GM18505 (cell line): ENCODE measurements at regions not wholly inside any gene's neighbourhood (a gene's known extent, or its start where the extent isn't known, plus 50 kb on each side); places are given as distances from the start of the nearest gene placed in this dataset.
"Not testable (repeated sequence)": the region's sequence is repeated elsewhere in the genome, so short reads cannot be mapped to it uniquely, and the experiment has no call there.

Experiments used
- ATAC-seq: cut with Tn5 transposase; IDR thresholded peaks from one replicate; pipeline ENCODE4 v1.9.1; 2021; ENCODE audit not compliant: unreplicated experiment
- POLR2A ChIP-seq: IDR thresholded peaks from 4 replicates; pipeline ENCODE4 v1.6.1; 2011; ENCODE audit warnings: borderline replicate concordance; ENCODE audit not compliant: insufficient read depth, insufficient read length; ENCODE audit errors: extremely low read depth

- no peak for ATAC-seq
- no peak for TF ChIP-seq POLR2A
These were observed 96.8 kb upstream of the MAP9 start for GRCh38 chr4:155473420-155474095.

GRCh38 chr4:155468282-155468681 lies 91.5 kb upstream of the MAP9 start:
- TF ChIP-seq POLR2A: no peak
- no peak for ATAC-seq

DNA sequence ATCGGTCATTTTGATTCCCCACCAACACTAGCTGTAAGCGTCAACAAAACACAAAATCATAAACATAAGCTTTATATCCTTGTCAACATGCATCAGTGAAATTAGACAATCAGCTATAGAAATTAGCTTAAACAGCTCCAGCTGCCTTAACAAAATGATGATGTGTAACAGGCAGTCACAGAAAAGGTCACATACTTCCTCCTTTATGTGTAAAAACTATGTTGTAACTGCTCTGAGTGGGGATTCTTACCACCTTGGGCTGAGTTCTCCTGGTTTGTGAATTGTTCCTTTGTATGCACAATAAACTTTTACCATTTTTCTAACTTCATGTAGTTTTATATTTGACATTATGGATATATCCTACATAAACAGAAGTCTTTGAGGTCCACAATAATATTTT lies 73.9 kb upstream of the MAP9 start:
- ATAC-seq: no peak

DNA sequence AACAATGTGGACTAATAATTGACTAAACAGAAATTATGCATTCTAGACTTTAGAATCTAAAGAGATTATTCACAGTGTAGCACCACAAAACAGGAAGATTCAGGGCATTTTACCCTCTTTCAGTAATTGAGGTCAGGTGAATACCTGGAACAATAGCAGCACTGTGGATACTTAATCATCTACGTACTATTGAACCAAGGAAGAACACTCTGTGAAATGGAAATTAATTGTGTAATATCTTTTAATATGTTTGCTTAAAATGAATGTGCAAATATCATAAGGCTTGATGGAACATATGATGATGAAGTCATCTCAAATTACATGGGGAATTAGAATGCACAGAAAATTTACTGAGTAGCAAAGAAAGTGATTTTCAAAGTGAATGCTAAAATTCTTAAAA lies 68.5 kb upstream of the MAP9 start:
- no peak for TF ChIP-seq POLR2A
- ATAC-seq: no peak

More for the DNA sequence above, 73.9 kb upstream of the MAP9 start:
- TF ChIP-seq POLR2A: no peak

GRCh38 chr4:155444721-155445120 lies 68.0 kb upstream of the MAP9 start:
- TF ChIP-seq POLR2A: no peak
- no peak for ATAC-seq

DNA sequence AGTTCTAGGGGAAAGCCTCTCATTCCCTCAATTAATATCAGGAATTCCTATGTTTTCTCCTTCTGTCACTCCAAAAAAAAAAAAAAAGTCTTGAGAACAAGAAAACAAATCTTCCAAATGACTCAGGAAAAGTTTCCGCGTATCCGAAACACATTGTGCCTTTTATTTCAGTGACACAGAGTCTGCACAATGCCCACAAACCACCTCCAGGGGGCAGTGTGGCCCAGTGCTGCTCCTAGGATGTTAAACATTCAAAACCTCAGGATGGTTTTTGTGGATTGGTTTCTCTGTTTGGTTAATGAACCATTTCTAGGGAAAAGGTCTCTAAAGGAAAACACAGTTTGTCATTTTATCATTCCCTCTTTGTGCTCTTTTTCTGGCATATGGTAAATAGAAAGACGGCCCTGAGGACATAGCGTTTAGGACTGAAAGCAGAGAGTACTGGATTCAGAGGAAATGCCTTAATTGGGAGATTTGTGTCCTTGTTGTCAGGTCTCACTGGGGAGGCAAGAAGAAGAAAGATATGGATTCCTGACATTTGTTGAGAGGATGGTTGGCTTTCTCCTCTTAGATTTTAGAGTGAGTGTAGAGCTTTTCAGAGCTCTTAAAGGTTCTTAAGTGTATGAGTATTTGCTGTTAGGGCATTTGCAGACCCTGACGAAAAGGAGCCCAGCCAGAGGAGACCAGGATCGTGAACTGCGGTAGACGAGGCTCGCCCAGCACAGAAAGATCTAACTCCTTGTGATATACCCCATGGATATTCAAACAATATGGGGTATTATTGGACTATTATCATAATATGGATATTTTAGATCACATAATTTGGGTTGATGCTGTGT lies 65.7 kb upstream of the MAP9 start:
- TF ChIP-seq POLR2A: no peak
- ATAC-seq: peak; percentile 92

GRCh38 chr4:155441475-155441874 lies 64.7 kb upstream of the MAP9 start:
- no peak for TF ChIP-seq POLR2A
- ATAC-seq: no peak

- not testable (repeated sequence) for ATAC-seq
These were observed 63.0 kb upstream of the MAP9 start for GRCh38 chr4:155439760-155440159.

DNA sequence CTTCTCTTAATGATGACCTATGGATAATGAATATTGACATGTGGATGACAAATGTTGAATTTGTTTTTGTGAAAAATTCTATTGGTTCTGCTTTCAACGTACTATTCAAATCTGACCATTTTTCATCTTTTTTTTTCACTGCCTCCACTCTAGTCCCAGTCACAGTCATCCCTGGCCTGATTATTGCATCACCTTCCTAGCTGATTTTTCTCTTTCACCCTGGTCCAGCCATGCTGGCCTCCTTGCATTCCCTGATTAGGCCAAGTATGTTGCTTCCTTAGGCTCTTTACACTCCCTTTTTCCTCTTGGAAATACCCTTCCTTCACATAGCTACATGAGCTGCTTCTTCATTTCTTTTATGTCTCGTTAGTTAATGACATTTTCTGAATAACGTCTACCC lies 58.1 kb upstream of the MAP9 start:
- TF ChIP-seq POLR2A: no peak
- no peak for ATAC-seq

- no peak for ATAC-seq
- TF ChIP-seq POLR2A: no peak
These were observed 57.6 kb upstream of the MAP9 start for GRCh38 chr4:155434366-155434765.

DNA sequence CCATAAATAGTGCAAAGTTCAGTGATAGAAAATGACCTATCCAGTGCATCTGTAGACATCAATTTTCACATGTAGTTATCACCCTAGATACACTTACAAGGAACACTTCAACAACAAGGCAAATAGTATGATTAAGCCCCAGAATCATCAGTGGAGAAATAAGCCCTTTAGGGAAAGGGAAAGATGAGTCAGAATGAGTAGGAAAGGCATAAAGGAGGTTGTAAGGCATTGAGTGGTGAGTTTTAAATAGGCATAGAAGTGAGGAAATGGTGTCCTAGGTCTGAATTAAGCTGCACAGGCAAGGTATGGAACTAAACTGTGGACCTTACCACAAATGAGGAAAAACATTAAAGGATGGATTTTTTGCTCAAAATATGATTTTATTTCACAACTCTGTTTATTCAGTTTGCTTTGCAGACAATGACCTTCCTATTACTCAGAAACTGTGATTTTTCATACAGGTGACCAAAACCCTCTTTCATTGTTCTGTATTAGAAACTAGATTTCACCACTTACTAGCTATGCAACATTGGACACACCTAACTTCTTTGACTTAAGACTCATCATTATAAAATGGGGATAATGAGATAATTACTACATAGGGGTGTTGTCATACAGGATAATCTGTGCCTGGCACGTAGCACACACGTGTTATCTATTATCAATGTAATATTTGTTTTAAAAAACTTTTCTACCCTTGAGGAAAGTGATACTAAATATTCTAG lies 57.0 kb upstream of the MAP9 start:
- no peak for TF ChIP-seq POLR2A
- no peak for ATAC-seq

- no peak for TF ChIP-seq POLR2A
- ATAC-seq: no peak
These were observed 54.4 kb upstream of the MAP9 start for GRCh38 chr4:155430895-155431795.

- ATAC-seq: no peak
- no peak for TF ChIP-seq POLR2A
These were observed 51.4 kb upstream of the MAP9 start for GRCh38 chr4:155428128-155428527.
